ENCODE measurements at regions not wholly inside any gene's neighbourhood (a gene's known extent, or its start where the extent isn't known, plus 50 kb on each side); places are given as distances from the start of the nearest gene placed in this dataset.
"Not testable (repeated sequence)": the region's sequence is repeated elsewhere in the genome, so short reads cannot be mapped to it uniquely, and the experiment has no call there.

DNA sequence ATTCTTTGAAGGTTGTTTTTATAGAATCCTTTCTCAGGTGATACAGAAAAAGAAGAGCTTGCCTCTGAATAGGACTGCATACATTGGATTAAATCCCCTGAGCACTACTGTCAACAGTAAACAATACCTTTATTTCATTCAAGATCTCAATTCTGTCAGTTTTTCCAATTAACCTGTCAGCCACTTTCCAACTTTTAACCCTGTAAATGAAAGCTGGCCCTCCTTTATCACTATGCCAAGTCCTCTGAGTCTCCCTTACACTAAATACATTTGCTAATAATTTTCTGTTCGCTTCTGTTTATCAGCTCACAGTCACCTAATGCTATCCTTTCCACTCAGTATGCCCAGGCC lies 213.7 kb upstream of the ARHGAP42 start:
- POLR2A ChIA-PET: no interaction called here
- no peak overlapping the region for H3K4me3 Mint-ChIP-seq
- H3K27ac Mint-ChIP-seq: no peak overlapping the region
- no peaks in the 10 kb centered on the region for H3K36me3 Mint-ChIP-seq
- no peaks in the 10 kb centered on the region for H3K27me3 Mint-ChIP-seq
- no peaks in the 10 kb centered on the region for H3K9me3 Mint-ChIP-seq
- no peaks in the 10 kb centered on the region for H3K4me1 Mint-ChIP-seq
- no peak for DNase-seq
- ATAC-seq (ENCODE audit: low read depth): no peak

DNA sequence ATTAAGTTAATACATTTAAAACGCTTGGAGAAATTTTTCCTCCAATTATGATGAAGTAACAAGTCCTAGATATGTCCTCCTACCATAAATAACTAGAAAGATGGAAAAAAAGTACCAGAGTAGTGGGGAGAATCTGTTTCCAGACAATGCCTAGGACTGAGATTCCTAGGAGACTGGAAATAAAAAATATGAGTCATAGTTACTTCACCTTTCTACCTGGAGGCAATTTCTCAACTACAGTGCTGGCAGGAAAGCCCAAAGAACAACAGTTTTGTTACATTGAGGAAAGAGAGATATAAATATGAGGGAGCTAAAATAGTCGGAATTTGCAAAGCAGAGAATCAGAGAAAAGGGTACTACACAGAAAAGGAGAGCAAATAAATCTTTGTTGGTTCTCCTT lies 202.1 kb upstream of the ARHGAP42 start:
- no peaks in the 10 kb centered on the region for H3K36me3 Mint-ChIP-seq
- peaks cover 9% of the 10 kb centered on the region for H3K9me3 Mint-ChIP-seq
- DNase-seq (no peak), ATAC-seq (ENCODE audit: low read depth) (no peak)
- no peaks in the 10 kb centered on the region for H3K27me3 Mint-ChIP-seq
- no peak overlapping the region for H3K4me3 Mint-ChIP-seq
- H3K27ac Mint-ChIP-seq: no peak overlapping the region
- no peaks in the 10 kb centered on the region for H3K4me1 Mint-ChIP-seq
- POLR2A ChIA-PET: no interaction called here

DNA sequence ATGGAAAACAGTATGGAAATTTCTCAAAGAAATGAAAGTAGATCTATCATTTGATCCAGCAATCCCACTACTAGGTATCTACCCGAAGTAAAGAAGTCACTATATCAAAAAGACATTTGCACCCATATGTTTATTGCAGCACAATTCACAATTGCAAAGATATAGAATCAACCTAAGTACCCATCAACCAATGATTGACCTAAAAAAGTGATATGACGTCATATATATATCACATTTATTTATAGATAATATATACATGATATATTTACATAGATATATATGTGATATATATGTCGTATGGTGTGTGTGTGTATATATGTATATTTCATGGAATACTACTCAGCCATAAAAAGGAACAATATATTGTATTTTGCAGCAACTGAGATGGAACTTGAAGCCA lies 188.3 kb upstream of the ARHGAP42 start:
- H3K36me3 Mint-ChIP-seq: no peaks in the 10 kb centered on the region
- H3K4me3 Mint-ChIP-seq: no peak overlapping the region
- H3K9me3 Mint-ChIP-seq: peaks cover 4% of the 10 kb centered on the region
- no peaks in the 10 kb centered on the region for H3K27me3 Mint-ChIP-seq
- H3K4me1 Mint-ChIP-seq: no peaks in the 10 kb centered on the region
- no peak overlapping the region for H3K27ac Mint-ChIP-seq
- DNase-seq (no peak), ATAC-seq (ENCODE audit: low read depth) (no peak)
- POLR2A ChIA-PET: no interaction called here

DNA sequence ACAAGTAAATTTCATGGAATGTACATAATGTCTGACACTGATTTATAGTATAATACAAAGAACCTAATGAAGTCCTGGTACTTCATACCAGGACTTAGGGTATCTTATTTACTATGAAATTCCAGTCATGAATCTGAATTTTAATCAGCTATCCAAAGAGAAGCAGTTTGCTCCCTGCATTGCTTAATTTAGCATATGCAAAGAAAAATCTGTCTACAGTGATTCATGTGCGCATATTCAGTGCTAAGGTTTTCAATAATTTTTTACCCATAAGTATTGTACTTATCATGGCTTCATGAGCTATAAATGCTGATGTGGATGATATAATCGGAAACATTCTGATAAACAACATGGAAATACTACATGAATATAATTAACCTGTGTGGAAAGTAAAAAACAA lies 185.6 kb upstream of the ARHGAP42 start:
- POLR2A ChIA-PET: no interaction called here
- Mint-ChIP-seq H3K27me3 (no peaks in the 10 kb centered on the region), H3K27ac (no peak overlapping the region), H3K4me1 (no peaks in the 10 kb centered on the region), H3K9me3 (peaks cover 4% of the 10 kb centered on the region), H3K36me3 (no peaks in the 10 kb centered on the region), H3K4me3 (no peak overlapping the region)
- no peak for ATAC-seq (ENCODE audit: low read depth)
- DNase-seq: no peak

DNA sequence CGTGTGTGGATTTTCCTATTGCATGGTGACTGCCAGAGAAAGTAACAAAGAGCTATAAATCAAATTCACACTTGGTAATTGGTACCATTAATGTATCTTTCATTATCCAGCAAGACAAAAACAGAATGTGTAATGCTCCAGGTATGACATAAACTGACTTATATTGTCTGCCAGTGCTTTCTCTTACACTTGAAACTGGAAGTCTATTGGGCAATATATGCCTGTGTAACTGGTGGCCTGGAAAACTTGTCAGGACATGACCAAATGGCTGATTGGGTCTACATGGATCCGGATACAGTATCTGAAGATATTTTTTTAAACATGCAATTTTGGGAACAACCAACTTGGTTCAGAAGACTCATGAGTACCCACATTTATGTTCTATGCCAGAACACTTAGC lies 174.6 kb upstream of the ARHGAP42 start:
- no peaks in the 10 kb centered on the region for H3K27me3 Mint-ChIP-seq
- peaks cover 4% of the 10 kb centered on the region for H3K9me3 Mint-ChIP-seq
- H3K4me1 Mint-ChIP-seq: no peaks in the 10 kb centered on the region
- H3K36me3 Mint-ChIP-seq: no peaks in the 10 kb centered on the region
- POLR2A ChIA-PET: no interaction called here
- DNase-seq (no peak), ATAC-seq (ENCODE audit: low read depth) (no peak)
- no peak overlapping the region for H3K4me3 Mint-ChIP-seq
- no peak overlapping the region for H3K27ac Mint-ChIP-seq

DNA sequence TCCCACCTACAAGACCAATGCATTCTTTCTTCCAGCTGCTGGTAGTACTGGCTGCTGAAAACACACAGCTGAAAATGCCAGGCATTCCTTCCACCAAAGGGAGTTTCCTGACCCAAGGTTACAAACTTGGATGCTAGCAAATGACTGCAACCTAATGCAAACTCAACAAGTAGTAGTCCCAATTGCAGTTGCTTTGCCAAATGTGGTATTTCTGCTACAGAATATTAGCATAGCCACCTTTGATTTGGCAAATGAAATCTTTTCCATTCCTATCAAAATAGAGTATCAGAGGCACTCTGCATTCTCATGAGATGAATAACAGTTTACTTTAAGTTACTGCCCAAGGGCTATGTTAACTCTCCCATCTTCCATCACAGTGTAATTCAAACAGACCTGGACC lies 172.0 kb upstream of the ARHGAP42 start:
- Mint-ChIP-seq H3K27ac (no peak overlapping the region), H3K4me3 (no peak overlapping the region), H3K27me3 (no peaks in the 10 kb centered on the region), H3K9me3 (peaks cover 3% of the 10 kb centered on the region), H3K4me1 (no peaks in the 10 kb centered on the region), H3K36me3 (no peaks in the 10 kb centered on the region)
- ATAC-seq (ENCODE audit: low read depth) (no peak), DNase-seq (no peak)
- POLR2A ChIA-PET: no interaction called here

DNA sequence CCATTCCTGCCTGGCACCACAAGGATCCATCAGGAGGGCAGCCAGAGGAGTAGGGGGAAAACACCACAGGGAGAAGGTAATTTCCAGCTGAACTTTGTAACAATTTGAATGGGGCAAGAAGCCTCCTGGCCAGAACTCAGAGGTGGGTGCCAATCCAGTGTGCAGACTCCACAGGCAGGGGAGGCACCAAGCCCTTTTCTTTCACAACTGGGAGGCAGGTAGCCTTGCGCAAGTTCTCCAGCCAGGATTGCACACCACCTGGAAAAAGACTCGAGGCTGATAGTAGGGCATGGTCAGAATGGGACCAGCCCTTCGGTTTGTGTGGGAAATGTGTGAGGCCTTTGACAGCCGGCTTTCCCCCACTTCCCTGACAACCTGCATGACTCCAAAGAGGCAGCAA lies 161.9 kb upstream of the ARHGAP42 start:
- ATAC-seq (ENCODE audit: low read depth) (no peak), DNase-seq (no peak)
- Mint-ChIP-seq H3K4me3 (no peak overlapping the region), H3K27ac (no peak overlapping the region), H3K9me3 (peaks cover 4% of the 10 kb centered on the region), H3K27me3 (no peaks in the 10 kb centered on the region), H3K36me3 (no peaks in the 10 kb centered on the region), H3K4me1 (no peaks in the 10 kb centered on the region)
- POLR2A ChIA-PET: no interaction called here

DNA sequence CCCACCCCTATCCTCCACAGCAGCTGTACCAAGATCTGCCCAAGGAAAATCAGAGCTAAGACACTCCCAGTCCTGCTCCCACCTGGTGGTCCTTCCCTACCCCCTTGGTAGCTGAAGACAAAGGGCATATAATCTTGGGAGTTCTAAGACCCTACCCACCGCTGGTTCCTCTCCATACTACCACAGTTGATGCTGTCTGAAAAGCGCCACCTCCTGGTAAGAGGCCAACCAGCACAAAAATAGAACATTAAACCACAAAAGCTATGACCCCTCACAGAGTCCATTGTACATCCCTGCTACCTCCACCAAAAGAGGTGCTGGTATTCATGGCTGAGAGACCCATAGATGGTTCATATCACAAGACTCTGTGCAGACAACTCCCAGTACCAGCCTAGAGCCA lies 161.5 kb upstream of the ARHGAP42 start:
- no peaks in the 10 kb centered on the region for H3K4me1 Mint-ChIP-seq
- H3K4me3 Mint-ChIP-seq: no peak overlapping the region
- H3K27ac Mint-ChIP-seq: no peak overlapping the region
- ATAC-seq (ENCODE audit: low read depth): no peak
- H3K27me3 Mint-ChIP-seq: no peaks in the 10 kb centered on the region
- H3K9me3 Mint-ChIP-seq: peaks cover 6% of the 10 kb centered on the region
- no peaks in the 10 kb centered on the region for H3K36me3 Mint-ChIP-seq
- POLR2A ChIA-PET: no interaction called here
- no peak for DNase-seq

DNA sequence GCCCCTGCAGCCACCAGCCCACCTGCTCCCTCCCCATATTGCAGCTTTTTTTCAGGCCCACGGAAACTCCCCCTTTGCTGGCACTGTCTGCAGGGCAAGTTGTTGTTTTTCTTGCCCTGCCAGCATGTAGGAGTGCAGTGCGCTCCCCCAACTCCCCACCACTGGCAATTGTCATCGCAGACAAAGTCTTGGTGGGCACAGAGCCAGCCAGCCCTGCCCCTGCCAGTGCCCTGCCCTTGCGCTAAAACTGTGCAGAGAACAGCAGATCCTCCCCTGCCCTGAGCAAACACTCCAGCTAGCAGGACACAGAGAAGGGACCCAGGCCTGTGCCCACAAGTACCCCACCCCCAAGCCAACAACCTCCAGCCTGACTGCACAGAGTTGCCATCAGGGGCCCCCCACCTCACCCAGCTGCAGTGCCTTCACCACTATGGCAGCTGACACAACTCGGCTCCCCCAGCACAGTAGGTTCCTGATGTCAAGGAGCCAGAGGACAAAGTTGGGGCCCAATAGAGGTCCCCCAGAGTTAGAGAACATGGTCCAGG lies 158.1 kb upstream of the ARHGAP42 start:
- no peak overlapping the region for H3K27ac Mint-ChIP-seq
- H3K36me3 Mint-ChIP-seq: no peaks in the 10 kb centered on the region
- peaks cover 4% of the 10 kb centered on the region for H3K9me3 Mint-ChIP-seq
- DNase-seq: no peak
- no peaks in the 10 kb centered on the region for H3K4me1 Mint-ChIP-seq
- H3K27me3 Mint-ChIP-seq: no peaks in the 10 kb centered on the region
- POLR2A ChIA-PET: no interaction called here
- H3K4me3 Mint-ChIP-seq: no peak overlapping the region
- ATAC-seq (ENCODE audit: low read depth): no peak

DNA sequence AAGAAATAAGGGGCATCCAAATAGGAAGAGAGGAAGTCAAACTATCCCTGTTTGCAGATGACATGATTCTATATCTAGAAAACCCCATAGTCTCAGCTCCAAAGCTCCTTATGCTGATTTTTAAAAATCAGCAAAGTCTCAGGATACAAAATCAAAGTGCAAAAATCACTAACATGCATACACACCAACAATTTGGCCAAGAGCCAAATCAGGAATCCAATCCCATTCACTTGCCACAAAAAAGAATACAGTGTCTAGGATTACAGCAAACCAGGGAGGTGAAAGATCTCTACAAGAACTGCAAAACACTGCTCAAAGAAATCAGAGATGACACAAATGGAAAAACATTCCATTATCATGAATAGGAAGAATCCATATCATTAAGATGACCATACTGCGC lies 155.8 kb upstream of the ARHGAP42 start:
- H3K27me3 Mint-ChIP-seq; POLR2A ChIA-PET; DNase-seq; H3K4me3 Mint-ChIP-seq; H3K9me3 Mint-ChIP-seq; H3K27ac Mint-ChIP-seq; ATAC-seq (ENCODE audit: low read depth); H3K4me1 Mint-ChIP-seq; H3K36me3 Mint-ChIP-seq: not testable (repeated sequence)

DNA sequence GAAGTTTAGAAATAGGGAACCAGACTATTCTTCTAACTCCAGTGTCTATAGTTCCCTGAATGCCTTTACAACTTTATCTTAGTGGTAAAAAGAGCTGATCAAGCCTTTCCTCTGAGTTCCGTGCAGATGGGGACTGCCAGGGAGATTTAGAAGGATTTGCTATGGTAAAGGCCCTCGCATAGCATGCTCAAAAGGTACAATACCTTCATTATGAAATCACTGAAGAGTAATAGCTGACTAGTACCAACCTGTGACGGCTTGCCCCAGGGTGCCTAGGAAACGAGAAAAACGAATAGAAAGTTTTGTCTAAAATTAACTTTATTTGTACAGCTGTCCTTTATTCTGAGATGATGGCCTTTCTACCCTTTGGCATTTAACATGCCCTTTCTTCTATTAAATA lies 150.1 kb upstream of the ARHGAP42 start:
- ATAC-seq (ENCODE audit: low read depth): no peak
- Mint-ChIP-seq H3K27ac (no peak overlapping the region), H3K4me1 (no peaks in the 10 kb centered on the region), H3K27me3 (no peaks in the 10 kb centered on the region), H3K36me3 (no peaks in the 10 kb centered on the region), H3K4me3 (no peak overlapping the region), H3K9me3 (no peaks in the 10 kb centered on the region)
- no peak for DNase-seq
- POLR2A ChIA-PET: no interaction called here

DNA sequence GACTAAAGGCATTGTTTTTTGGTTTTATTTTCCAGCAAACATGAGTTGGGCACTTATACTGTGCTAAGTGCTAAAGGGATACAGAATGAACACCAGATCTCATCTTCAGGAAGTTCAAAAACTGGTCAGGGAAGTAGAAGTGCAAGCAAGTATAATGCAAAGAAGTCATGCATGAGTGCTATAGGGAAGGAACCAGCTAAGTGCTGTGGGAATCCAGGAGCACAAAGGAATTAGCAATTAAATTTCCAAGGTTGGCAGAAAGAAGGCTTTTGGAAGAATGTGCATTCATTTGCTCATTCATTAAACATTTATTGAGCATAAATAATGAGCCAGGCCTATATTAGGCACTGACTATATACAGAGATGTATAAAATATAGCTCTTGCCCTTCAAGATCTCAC lies 143.7 kb upstream of the ARHGAP42 start:
- H3K27ac Mint-ChIP-seq: no peak overlapping the region
- ATAC-seq (ENCODE audit: low read depth): no peak
- no peaks in the 10 kb centered on the region for H3K36me3 Mint-ChIP-seq
- POLR2A ChIA-PET: no interaction called here
- H3K9me3 Mint-ChIP-seq: no peaks in the 10 kb centered on the region
- no peak for DNase-seq
- no peak overlapping the region for H3K4me3 Mint-ChIP-seq
- H3K27me3 Mint-ChIP-seq: no peaks in the 10 kb centered on the region
- H3K4me1 Mint-ChIP-seq: no peaks in the 10 kb centered on the region

DNA sequence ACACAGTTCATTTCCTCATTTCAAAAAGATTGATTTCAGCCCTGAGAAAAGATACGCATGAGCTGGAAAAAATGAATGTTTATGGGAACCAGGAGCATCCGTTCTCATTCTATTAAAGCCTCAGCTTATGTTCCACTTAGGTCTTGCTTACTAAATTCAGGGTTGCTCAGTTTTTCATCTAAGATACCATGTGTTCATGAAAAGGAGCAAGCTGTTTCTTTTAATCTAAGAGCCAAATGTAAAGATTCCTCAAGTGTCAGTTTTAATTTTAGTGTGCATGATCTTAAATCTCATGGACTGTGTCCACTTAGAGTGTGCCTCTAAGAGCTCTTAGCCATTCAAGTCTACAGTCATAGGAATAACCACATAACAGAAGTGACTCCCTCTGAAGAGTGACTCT lies 141.5 kb upstream of the ARHGAP42 start:
- Mint-ChIP-seq H3K4me1 (no peaks in the 10 kb centered on the region), H3K27me3 (no peaks in the 10 kb centered on the region), H3K9me3 (no peaks in the 10 kb centered on the region), H3K4me3 (no peak overlapping the region), H3K36me3 (no peaks in the 10 kb centered on the region), H3K27ac (no peak overlapping the region)
- no peak for ATAC-seq (ENCODE audit: low read depth)
- POLR2A ChIA-PET: no interaction called here
- no peak for DNase-seq

DNA sequence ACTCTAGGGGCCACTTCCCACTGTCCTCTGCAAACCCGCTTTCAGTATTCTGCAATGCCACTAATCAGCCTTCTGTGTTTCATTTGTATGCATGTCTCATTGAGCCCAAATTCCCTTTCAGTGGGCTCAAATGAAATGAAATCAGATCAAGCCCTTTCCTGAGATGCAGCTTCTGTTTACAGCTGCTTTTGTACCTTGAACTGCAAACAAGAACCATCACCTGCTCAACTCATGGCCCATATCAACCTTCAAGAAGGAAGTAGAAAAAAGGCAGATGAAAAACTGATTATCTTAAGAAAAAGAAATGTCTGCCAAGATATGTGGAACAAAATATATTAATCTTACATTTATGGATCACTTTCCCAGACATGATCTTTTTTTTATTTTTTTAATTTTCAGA lies 141.1 kb upstream of the ARHGAP42 start:
- POLR2A ChIA-PET: no interaction called here
- Mint-ChIP-seq H3K27me3 (no peaks in the 10 kb centered on the region), H3K36me3 (no peaks in the 10 kb centered on the region), H3K9me3 (no peaks in the 10 kb centered on the region), H3K4me3 (no peak overlapping the region), H3K4me1 (no peaks in the 10 kb centered on the region), H3K27ac (no peak overlapping the region)
- DNase-seq (no peak), ATAC-seq (ENCODE audit: low read depth) (no peak)

DNA sequence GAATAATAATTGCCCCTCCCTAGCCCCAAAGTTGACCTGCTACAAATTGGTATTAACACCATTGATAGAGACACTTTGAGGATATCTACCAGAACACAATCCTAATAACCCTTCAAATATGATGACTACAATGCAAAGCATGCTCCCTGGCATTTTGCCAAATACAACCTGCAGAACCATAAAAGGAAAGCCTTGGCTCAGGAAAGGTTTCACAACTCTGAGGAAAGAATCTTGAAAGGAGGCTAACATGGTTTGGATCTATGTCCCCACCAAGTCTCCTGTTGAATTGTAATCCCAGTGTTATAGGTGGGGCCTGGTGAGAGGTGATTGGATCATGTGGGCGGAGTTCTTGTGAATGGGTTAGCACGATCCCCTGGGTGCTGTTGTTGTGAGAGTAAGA lies 140.4 kb upstream of the ARHGAP42 start:
- no peaks in the 10 kb centered on the region for H3K4me1 Mint-ChIP-seq
- POLR2A ChIA-PET: no interaction called here
- H3K36me3 Mint-ChIP-seq: no peaks in the 10 kb centered on the region
- no peak for ATAC-seq (ENCODE audit: low read depth)
- H3K4me3 Mint-ChIP-seq: no peak overlapping the region
- DNase-seq: no peak
- H3K27ac Mint-ChIP-seq: no peak overlapping the region
- H3K9me3 Mint-ChIP-seq: no peaks in the 10 kb centered on the region
- H3K27me3 Mint-ChIP-seq: no peaks in the 10 kb centered on the region

All from activated naive CD8-positive, alpha-beta T cell treated with anti-CD3 and anti-CD28 coated beads, Interleukin-2, amount 10 ng/mL, durations not matched to agents 7 days and 5 days (primary cell).